DOHH2 (cell line): ENCODE measurements at regions not wholly inside any gene's neighbourhood (a gene's known extent, or its start where the extent isn't known, plus 50 kb on each side); places are given as distances from the start of the nearest gene placed in this dataset.

Experiments
- H3F3A ChIP-seq: fragments of 200-600 bp; sonication (generic), shearing (Covaris generic); 2 replicates; pipeline ENCODE4 v1.6.0; 2016; ENCODE audit warnings: antibody characterized with exemption, mild to moderate bottlenecking; ENCODE audit not compliant: control insufficient read depth, insufficient read depth
- H3K27ac ChIP-seq: fragments of 200-600 bp; sonication (generic); 2 replicates; pipeline ENCODE4 v1.5.1; 2014; ENCODE audit warnings: low read depth, mild to moderate bottlenecking, low read length, moderate library complexity
- H3K27me3 ChIP-seq: fragments of 200-600 bp; sonication (generic); 2 replicates; pipeline ENCODE4 v1.6.1; 2014; ENCODE audit warnings: mild to moderate bottlenecking, low read length, mixed read lengths; ENCODE audit not compliant: control insufficient read depth
- H3K36me3 ChIP-seq: fragments of 200-600 bp; sonication (generic); 2 replicates; pipeline ENCODE4 v1.6.1; 2014; ENCODE audit warnings: mild to moderate bottlenecking, low read length, moderate library complexity, mixed read lengths; ENCODE audit not compliant: control insufficient read depth
- H3K4me1 ChIP-seq: fragments of 200-600 bp; sonication (generic); 2 replicates; pipeline ENCODE4 v1.6.1; 2014; ENCODE audit warnings: mild to moderate bottlenecking, low read length, mixed read lengths; ENCODE audit not compliant: control insufficient read depth
- H3K4me2 ChIP-seq: fragments of 200-600 bp; sonication (generic); 2 replicates; pipeline ENCODE4 v1.6.0; 2014; ENCODE audit warnings: mild to moderate bottlenecking, low read length, moderate library complexity
- H3K4me3 ChIP-seq: fragments of 200-600 bp; sonication (generic); 2 replicates; pipeline ENCODE4 v1.5.1; 2014; ENCODE audit warnings: mild to moderate bottlenecking, low read length, mixed read lengths
- H3K79me2 ChIP-seq: fragments of 200-600 bp; sonication (generic); 2 replicates; pipeline ENCODE4 v1.6.1; 2014; ENCODE audit warnings: mild to moderate bottlenecking, low read length, mixed read lengths; ENCODE audit not compliant: control insufficient read depth
- H3K9me2 ChIP-seq: fragments of 200-600 bp; sonication (generic); replicated peaks from 2 replicates; pipeline ENCODE4 v1.6.1; 2014; ENCODE audit warnings: mild to moderate bottlenecking, low read length, mixed read lengths; ENCODE audit not compliant: control insufficient read depth
- H3K9me3 ChIP-seq: fragments of 200-600 bp; sonication (generic); 2 replicates; pipeline ENCODE4 v1.6.1; 2014; ENCODE audit warnings: antibody characterized with exemption, low read length, mixed read lengths; ENCODE audit not compliant: control insufficient read depth, insufficient read depth
- H4K20me1 ChIP-seq: fragments of 200-600 bp; sonication (generic); 2 replicates; pipeline ENCODE4 v1.6.0; 2014; ENCODE audit warnings: low read depth, mild to moderate bottlenecking, antibody characterized with exemption, low read length, moderate library complexity; ENCODE audit not compliant: control insufficient read depth, insufficient read depth
- EZH2phosphoT487 ChIP-seq: fragments of 200-600 bp; sonication (generic); IDR thresholded peaks from 2 replicates; pipeline ENCODE4 v1.6.1; 2017; ENCODE audit warnings: borderline replicate concordance, mild to moderate bottlenecking, antibody characterized with exemption, low read length, moderate library complexity, mixed read lengths
- TF ChIP-seq, protein P1 (sequence below): fragments of 200-600 bp; sonication (generic); IDR thresholded peaks from one replicate; pipeline ENCODE4 v1.5.1; 2014; ENCODE audit warnings: antibody characterized with exemption, mild to moderate bottlenecking, low read depth, low read length; ENCODE audit not compliant: poor library complexity, severe bottlenecking

DNA sequence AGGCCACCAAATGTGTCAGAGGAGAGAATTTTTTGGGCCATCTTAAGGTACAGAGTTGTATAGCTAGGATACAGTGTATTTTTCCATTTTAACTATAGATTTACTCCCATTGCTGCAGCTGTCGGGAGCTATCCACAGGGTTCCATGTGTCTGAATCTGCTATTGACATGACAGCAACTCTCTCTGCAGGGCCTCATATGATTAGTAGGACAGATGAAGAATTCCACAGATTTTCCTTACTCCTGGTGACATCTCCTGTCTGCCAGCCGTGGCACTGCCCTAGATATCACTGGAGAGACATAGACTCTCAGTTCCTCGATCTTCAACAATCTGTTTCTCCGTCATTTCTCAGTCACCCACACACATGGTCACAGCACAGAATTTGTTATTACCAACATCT is 86.5 kb downstream of the SPCS3 start:
- Histone ChIP-seq H3K27ac (no peak overlapping the region), H3K9me3 (no peaks in the 10 kb centered on the region), H3K4me2 (no peak overlapping the region), H3K4me3 (no peak overlapping the region), H3K27me3 (peaks cover 7% of the 10 kb centered on the region; the same call in 1 of the 2 replicates), H3K4me1 (no peaks in the 10 kb centered on the region), H3K9me2 (no peaks in the 10 kb centered on the region), H3F3A (no peaks in the 10 kb centered on the region), H4K20me1 (no peaks in the 10 kb centered on the region), H3K79me2 (no peaks in the 10 kb centered on the region), H3K36me3 (no peaks in the 10 kb centered on the region)
- TF ChIP-seq, protein P1, sequence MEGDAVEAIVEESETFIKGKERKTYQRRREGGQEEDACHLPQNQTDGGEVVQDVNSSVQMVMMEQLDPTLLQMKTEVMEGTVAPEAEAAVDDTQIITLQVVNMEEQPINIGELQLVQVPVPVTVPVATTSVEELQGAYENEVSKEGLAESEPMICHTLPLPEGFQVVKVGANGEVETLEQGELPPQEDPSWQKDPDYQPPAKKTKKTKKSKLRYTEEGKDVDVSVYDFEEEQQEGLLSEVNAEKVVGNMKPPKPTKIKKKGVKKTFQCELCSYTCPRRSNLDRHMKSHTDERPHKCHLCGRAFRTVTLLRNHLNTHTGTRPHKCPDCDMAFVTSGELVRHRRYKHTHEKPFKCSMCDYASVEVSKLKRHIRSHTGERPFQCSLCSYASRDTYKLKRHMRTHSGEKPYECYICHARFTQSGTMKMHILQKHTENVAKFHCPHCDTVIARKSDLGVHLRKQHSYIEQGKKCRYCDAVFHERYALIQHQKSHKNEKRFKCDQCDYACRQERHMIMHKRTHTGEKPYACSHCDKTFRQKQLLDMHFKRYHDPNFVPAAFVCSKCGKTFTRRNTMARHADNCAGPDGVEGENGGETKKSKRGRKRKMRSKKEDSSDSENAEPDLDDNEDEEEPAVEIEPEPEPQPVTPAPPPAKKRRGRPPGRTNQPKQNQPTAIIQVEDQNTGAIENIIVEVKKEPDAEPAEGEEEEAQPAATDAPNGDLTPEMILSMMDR, result no peak
- TF ChIP-seq EZH2phosphoT487, result no peak

DNA sequence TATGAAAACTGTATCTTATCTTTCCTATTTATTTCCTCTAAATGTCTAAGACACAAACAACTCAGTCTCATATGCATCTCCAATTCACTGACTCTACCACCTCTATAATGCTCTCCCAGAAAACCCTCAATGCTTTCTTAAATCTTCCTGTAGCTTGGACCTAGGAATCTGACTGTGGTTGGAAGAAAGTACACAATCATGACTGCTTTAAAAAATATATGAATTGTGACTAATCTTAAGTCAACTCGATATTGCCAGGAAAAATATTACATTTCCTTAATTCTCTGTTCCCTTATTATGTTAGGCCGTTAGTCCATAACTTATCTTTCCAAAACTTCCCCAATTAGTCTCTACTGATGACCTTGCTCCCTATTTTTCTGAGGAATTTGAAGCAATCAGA is 87.0 kb downstream of the SPCS3 start:
- no peak overlapping the region for H3K4me3 ChIP-seq
- H3K4me1 ChIP-seq, result no peaks in the 10 kb centered on the region
- peaks cover 7% of the 10 kb centered on the region; the same call in 1 of the 2 replicates for H3K27me3 ChIP-seq
- no peaks in the 10 kb centered on the region for H4K20me1 ChIP-seq
- H3K4me2 ChIP-seq, result no peak overlapping the region
- no peaks in the 10 kb centered on the region for H3K9me3 ChIP-seq
- H3F3A ChIP-seq, result no peaks in the 10 kb centered on the region
- H3K9me2 ChIP-seq, result no peaks in the 10 kb centered on the region
- H3K27ac ChIP-seq, result no peak overlapping the region
- H3K36me3 ChIP-seq, result no peaks in the 10 kb centered on the region
- no peaks in the 10 kb centered on the region for H3K79me2 ChIP-seq
- TF ChIP-seq EZH2phosphoT487, result no peak
- TF ChIP-seq, protein P1, result no peak

DNA sequence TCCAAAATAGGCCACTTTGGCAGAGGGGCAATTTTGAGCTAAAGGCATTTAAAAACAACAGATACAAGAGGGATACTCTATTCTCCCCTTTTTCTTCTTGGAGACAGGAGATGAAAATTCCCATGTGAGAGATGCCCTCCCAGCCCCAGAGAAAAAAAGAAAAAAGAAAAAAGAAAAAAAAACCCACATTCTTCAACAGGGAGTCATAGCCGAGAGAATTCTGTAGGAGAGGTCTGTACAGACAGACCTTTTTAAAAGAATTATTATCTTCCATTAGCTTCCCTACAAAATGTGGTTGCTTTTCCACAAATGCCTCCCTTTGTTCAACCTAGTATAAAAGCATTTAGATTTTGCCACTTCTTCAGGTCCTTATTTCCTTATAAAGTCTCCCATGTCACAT is 89.9 kb downstream of the SPCS3 start:
- no peaks in the 10 kb centered on the region for H3F3A ChIP-seq
- H3K27ac ChIP-seq, result no peak overlapping the region
- H3K27me3 ChIP-seq, result peaks cover 7% of the 10 kb centered on the region; the same call in 1 of the 2 replicates
- no peaks in the 10 kb centered on the region for H3K9me2 ChIP-seq
- no peaks in the 10 kb centered on the region for H4K20me1 ChIP-seq
- no peaks in the 10 kb centered on the region for H3K79me2 ChIP-seq
- no peak overlapping the region for H3K4me2 ChIP-seq
- H3K4me1 ChIP-seq, result no peaks in the 10 kb centered on the region
- no peaks in the 10 kb centered on the region for H3K9me3 ChIP-seq
- H3K4me3 ChIP-seq, result no peak overlapping the region
- TF ChIP-seq, protein P1, result no peak
- TF ChIP-seq EZH2phosphoT487, result no peak
- no peaks in the 10 kb centered on the region for H3K36me3 ChIP-seq
